ENCODE measurements at regions not wholly inside any gene's neighbourhood (a gene's known extent, or its start where the extent isn't known, plus 50 kb on each side); places are given as distances from the start of the nearest gene placed in this dataset.
A peak's percentile ranks its signal among the peaks of the same experiment; 100 is the strongest.

GRCh38 chr3:189455641-189456417, 175.4 kb upstream of the TP63 start:
- H3K36me3 ChIP-seq: no peaks in the 10 kb centered on the region
- TF ChIP-seq, protein P1, sequence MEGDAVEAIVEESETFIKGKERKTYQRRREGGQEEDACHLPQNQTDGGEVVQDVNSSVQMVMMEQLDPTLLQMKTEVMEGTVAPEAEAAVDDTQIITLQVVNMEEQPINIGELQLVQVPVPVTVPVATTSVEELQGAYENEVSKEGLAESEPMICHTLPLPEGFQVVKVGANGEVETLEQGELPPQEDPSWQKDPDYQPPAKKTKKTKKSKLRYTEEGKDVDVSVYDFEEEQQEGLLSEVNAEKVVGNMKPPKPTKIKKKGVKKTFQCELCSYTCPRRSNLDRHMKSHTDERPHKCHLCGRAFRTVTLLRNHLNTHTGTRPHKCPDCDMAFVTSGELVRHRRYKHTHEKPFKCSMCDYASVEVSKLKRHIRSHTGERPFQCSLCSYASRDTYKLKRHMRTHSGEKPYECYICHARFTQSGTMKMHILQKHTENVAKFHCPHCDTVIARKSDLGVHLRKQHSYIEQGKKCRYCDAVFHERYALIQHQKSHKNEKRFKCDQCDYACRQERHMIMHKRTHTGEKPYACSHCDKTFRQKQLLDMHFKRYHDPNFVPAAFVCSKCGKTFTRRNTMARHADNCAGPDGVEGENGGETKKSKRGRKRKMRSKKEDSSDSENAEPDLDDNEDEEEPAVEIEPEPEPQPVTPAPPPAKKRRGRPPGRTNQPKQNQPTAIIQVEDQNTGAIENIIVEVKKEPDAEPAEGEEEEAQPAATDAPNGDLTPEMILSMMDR (IDR thresholded peaks at IDR 0.05): no peak
- no peaks in the 10 kb centered on the region for H3K4me1 ChIP-seq
- DNase-seq (ENCODE audit: low spot score in 2 of 2): no peak
- H3K27ac ChIP-seq: no peak overlapping the region
- intact Hi-C loops (cut with DNase I): no loop called here
- H3K9me3 ChIP-seq: no peaks in the 10 kb centered on the region
- H3K4me3 ChIP-seq: no peak overlapping the region
- no peaks in the 10 kb centered on the region for H3K27me3 ChIP-seq

DNA sequence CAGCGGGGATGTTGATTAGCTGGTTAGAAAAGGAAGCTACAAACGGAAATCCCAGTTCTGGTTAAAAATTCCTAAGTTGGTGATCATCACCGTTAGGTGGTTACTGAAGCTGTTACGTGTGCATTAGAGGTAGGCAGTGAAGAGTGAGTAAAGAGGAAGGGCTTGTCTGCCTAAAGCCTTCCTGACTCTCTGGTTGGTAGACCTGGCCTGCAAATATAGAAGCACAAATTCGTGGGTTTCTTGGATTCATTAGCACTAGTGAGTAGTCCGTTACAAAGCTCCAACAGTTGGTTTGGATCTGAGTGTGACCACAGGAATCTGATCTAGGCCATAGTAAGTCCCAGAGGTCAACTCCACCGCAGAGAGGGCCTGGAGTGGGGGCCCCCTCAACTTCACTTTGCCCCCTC, 174.0 kb upstream of the TP63 start:
- no peaks in the 10 kb centered on the region for H3K4me1 ChIP-seq
- no peak overlapping the region for H3K4me3 ChIP-seq
- no peak for DNase-seq (ENCODE audit: low spot score in 2 of 2)
- H3K36me3 ChIP-seq: no peaks in the 10 kb centered on the region
- H3K27ac ChIP-seq: no peak overlapping the region
- intact Hi-C loops (cut with DNase I): no loop called here
- no peaks in the 10 kb centered on the region for H3K9me3 ChIP-seq
- H3K27me3 ChIP-seq: no peaks in the 10 kb centered on the region
- TF ChIP-seq, protein P1 (IDR thresholded peaks at IDR 0.05): no peak

DNA sequence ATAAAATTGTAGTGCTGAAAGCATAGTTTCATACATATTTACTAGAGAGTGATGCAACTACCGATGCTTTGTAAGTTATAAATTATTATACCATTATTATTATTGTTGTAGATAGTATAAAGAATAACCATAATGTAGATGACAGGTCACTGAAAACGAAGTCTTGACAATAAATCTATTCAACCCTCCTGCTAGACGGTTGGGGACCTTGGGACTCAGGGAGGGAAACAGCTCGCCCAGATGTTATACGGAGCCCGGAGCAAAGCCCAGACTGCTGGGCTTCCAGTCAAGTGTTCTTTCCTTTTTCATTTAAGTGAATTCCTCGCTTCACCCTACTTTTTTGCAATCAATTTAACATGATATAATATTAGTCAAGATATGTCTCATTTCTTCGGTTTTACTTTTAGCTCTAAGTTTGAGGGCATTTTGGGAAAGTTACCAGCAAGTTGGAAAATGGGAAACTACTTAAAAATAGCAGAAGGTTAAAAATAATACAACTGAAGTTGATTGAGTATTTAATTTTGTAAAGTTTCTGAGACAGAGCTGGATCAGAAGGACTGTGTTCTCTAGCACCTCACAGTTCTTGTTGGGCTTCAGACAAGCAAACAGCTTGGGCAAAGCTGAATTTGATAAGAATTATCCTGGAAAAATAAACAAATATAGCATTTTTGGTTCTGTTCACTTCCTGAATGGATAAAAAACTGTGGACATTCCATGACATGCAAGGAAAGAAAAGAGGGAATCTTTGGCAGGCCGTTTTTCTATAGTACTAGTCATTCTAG, 173.4 kb upstream of the TP63 start:
- Histone ChIP-seq H3K27me3 (no peaks in the 10 kb centered on the region), H3K4me1 (no peaks in the 10 kb centered on the region), H3K36me3 (no peaks in the 10 kb centered on the region), H3K9me3 (no peaks in the 10 kb centered on the region), H3K27ac (peak overlapping the region in 1 of 2 donors; percentile 1), H3K4me3 (no peak overlapping the region)
- DNase-seq (ENCODE audit: low spot score in 2 of 2): no peak
- TF ChIP-seq, protein P1 (IDR thresholded peaks at IDR 0.05): no peak
- intact Hi-C loops (cut with DNase I): no loop called here

DNA sequence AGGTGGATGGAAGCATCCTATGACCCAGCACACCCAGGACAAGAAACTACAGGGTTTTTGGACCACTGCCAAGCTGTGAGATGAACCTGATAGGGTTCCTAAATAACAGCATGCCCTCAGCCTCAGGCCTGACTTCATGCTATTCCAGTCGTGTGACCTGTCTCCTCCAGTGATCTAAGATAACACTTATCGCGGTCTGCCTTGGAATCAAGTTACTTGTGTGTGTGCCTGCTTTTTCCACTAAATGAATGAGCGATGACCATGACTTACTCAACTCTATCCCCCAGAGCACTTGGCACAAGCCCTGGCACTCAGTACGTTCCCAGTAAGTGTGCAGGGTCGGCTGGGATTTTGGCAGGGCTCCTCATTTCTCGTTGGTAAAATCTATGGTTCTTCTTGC, 172.7 kb upstream of the TP63 start:
- intact Hi-C loops (cut with DNase I): no loop called here
- Histone ChIP-seq H3K4me1 (no peaks in the 10 kb centered on the region), H3K27me3 (no peaks in the 10 kb centered on the region), H3K4me3 (no peak overlapping the region), H3K36me3 (no peaks in the 10 kb centered on the region), H3K9me3 (no peaks in the 10 kb centered on the region), H3K27ac (no peak overlapping the region)
- TF ChIP-seq, protein P1 (IDR thresholded peaks at IDR 0.05): no peak
- DNase-seq (ENCODE audit: low spot score in 2 of 2): peak in 1 of 2 donors; percentile 53

- Histone ChIP-seq H3K27ac (no peak overlapping the region), H3K4me3 (no peak overlapping the region), H3K27me3 (no peaks in the 10 kb centered on the region), H3K4me1 (no peaks in the 10 kb centered on the region), H3K9me3 (no peaks in the 10 kb centered on the region), H3K36me3 (no peaks in the 10 kb centered on the region)
- TF ChIP-seq, protein P1 (IDR thresholded peaks at IDR 0.05): no peak
- intact Hi-C loops (cut with DNase I): no loop called here
- no peak for DNase-seq (ENCODE audit: low spot score in 2 of 2)
Measured at GRCh38 chr3:189459231-189459630, 172.0 kb upstream of the TP63 start.
